ENCODE measurements at regions not wholly inside any gene's neighbourhood (a gene's known extent, or its start where the extent isn't known, plus 50 kb on each side); places are given as distances from the start of the nearest gene placed in this dataset.
A peak's percentile ranks its signal among the peaks of the same experiment; 100 is the strongest.

DNA sequence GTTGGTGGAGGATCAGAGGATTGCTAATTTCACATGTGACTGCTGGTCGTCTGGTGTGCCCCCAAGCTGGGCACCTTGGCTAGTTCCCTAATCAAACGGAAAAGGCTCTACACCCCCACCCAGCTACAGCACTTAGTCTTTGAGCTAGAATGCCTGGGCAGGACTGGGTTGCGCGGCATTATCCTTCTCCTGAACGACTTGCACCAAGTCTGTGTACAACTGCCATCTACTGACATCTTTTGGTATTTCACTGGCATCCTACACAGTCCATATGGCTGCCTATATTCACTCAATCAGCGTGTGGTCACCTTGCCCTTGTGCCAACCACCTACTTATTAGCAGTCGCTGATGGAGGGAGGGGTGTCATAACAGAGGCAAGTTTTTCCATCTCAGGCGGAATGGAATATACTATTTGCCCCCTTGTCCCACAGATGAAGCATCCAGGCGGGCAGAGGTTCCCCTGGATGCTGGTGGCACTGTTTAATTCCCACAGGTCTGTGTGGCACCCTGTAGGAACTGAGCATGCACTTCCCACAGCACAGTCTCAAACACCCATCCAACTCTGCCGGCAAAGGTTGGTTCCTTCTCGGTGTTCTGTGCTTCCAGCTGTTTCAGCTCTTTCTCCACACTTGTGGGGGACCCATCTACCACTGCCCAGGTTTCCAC lies 150.1 kb downstream of the OSTF1 start:
- TF ChIP-seq EZH2 (IDR thresholded peaks at IDR 0.05; ENCODE audit: low read depth, unreplicated experiment) (no peak), EZH2phosphoT487 (IDR thresholded peaks at IDR 0.05; ENCODE audit: unreplicated experiment) (no peak), POLR2AphosphoS5 (IDR thresholded peaks at IDR 0.05; ENCODE audit: low read depth) (no peak), JUNB (IDR thresholded peaks at IDR 0.05; ENCODE audit: unreplicated experiment) (no peak), NANOG (IDR thresholded peaks at IDR 0.05; ENCODE audit: borderline replicate concordance) (no peak)
- TF ChIP-seq, protein P1, sequence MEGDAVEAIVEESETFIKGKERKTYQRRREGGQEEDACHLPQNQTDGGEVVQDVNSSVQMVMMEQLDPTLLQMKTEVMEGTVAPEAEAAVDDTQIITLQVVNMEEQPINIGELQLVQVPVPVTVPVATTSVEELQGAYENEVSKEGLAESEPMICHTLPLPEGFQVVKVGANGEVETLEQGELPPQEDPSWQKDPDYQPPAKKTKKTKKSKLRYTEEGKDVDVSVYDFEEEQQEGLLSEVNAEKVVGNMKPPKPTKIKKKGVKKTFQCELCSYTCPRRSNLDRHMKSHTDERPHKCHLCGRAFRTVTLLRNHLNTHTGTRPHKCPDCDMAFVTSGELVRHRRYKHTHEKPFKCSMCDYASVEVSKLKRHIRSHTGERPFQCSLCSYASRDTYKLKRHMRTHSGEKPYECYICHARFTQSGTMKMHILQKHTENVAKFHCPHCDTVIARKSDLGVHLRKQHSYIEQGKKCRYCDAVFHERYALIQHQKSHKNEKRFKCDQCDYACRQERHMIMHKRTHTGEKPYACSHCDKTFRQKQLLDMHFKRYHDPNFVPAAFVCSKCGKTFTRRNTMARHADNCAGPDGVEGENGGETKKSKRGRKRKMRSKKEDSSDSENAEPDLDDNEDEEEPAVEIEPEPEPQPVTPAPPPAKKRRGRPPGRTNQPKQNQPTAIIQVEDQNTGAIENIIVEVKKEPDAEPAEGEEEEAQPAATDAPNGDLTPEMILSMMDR (conservative IDR thresholded peaks at IDR 0.05; ENCODE audit: low read depth in 2 of 2) = peak; percentile 65 to 70
